MCF 10A (cell line): ENCODE measurements at regions not wholly inside any gene's neighbourhood (a gene's known extent, or its start where the extent isn't known, plus 50 kb on each side); places are given as distances from the start of the nearest gene placed in this dataset.

Experiments used
- BruUV-seq: library from RNA; stranded (reverse); fragments of 400-500 nt; replicated peaks from 2 replicates; lab custom pipeline; 2021; lab: Mats Ljungman, UMichigan
- CTCF ChIA-PET: fragments of 300-600 bp; sonication (Branson Sonifier 250); formaldehyde crosslinking; extraction: SDS; loops from one replicate; lab custom pipeline; 2021; ENCODE audit warnings: antibody characterized with exemption, inconsistent platforms; lab: Yijun Ruan, JAX
- POLR2A ChIA-PET: fragments of 300-600, 350-650 bp; sonication (Branson Sonifier 250); formaldehyde crosslinking; extraction: SDS; loops from one replicate; lab custom pipeline; 2020; ENCODE audit warnings: antibody characterized with exemption, inconsistent platforms; lab: Yijun Ruan, JAX
- DNase-seq: peaks from one replicate; pipeline ENCODE4 v3.0.0-alpha.2; 2018; ENCODE audit not compliant: unreplicated experiment
- H3K27ac Mint-ChIP-seq: one replicate; pipeline ENCODE4 v1.8.0; 2022; ENCODE audit warnings: mild to moderate bottlenecking, low read depth, mixed read lengths; ENCODE audit not compliant: unreplicated experiment
- H3K27me3 Mint-ChIP-seq: one replicate; pipeline ENCODE4 v1.8.0; 2022; ENCODE audit warnings: mixed read lengths; ENCODE audit not compliant: insufficient read depth, unreplicated experiment
- H3K36me3 Mint-ChIP-seq: one replicate; pipeline ENCODE4 v1.8.0; 2022; ENCODE audit warnings: mild to moderate bottlenecking, moderate library complexity, mixed read lengths; ENCODE audit not compliant: insufficient read depth, unreplicated experiment
- H3K4me1 Mint-ChIP-seq: one replicate; pipeline ENCODE4 v1.8.0; 2022; ENCODE audit warnings: mixed read lengths; ENCODE audit not compliant: insufficient read depth, unreplicated experiment
- H3K4me3 Mint-ChIP-seq: one replicate; pipeline ENCODE4 v1.8.0; 2022; ENCODE audit warnings: mild to moderate bottlenecking, moderate library complexity, mixed read lengths; ENCODE audit not compliant: unreplicated experiment
- H3K9me3 Mint-ChIP-seq: one replicate; pipeline ENCODE4 v1.8.0; 2022; ENCODE audit warnings: mixed read lengths; ENCODE audit not compliant: unreplicated experiment
- intact Hi-C: fragments of 100-400 bp; cut with micrococcal nuclease; formaldehyde crosslinking; loops from 2 replicates; pipeline ENCODE4 v1.14.1; 2022
- TF ChIP-seq, protein P1 (sequence below): fragments of 200-600 bp; IDR thresholded peaks from one replicate; pipeline ENCODE4 v1.8.0; 2022; ENCODE audit warnings: antibody characterized with exemption, mild to moderate bottlenecking; ENCODE audit not compliant: unreplicated experiment

DNA sequence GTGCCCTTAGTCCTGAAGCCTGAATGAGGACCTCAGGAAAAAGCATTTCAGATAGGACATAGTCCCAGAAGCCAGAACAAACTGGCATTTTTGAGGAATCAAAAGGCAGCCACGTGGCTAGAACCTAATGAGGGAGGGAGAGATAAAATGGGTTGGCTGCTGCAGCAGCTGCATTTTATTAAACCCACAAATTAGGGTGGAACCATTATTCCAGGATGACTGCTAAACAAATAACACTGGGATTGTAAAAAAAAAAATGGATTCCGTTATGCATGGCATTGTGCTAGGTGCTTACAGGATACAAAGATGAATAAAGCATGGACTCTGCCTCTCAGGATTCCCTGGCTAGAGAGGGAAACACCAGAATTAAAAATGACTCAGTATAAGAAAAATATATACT lies 141.5 kb downstream of the SATB1 start:
- Mint-ChIP-seq H3K27me3 (no peaks in the 10 kb centered on the region), H3K36me3 (no peaks in the 10 kb centered on the region), H3K4me3 (no peak overlapping the region), H3K9me3 (no peaks in the 10 kb centered on the region), H3K4me1 (no peaks in the 10 kb centered on the region), H3K27ac (no peak overlapping the region)
- TF ChIP-seq, protein P1, sequence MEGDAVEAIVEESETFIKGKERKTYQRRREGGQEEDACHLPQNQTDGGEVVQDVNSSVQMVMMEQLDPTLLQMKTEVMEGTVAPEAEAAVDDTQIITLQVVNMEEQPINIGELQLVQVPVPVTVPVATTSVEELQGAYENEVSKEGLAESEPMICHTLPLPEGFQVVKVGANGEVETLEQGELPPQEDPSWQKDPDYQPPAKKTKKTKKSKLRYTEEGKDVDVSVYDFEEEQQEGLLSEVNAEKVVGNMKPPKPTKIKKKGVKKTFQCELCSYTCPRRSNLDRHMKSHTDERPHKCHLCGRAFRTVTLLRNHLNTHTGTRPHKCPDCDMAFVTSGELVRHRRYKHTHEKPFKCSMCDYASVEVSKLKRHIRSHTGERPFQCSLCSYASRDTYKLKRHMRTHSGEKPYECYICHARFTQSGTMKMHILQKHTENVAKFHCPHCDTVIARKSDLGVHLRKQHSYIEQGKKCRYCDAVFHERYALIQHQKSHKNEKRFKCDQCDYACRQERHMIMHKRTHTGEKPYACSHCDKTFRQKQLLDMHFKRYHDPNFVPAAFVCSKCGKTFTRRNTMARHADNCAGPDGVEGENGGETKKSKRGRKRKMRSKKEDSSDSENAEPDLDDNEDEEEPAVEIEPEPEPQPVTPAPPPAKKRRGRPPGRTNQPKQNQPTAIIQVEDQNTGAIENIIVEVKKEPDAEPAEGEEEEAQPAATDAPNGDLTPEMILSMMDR: no peak
- no peak for DNase-seq
- POLR2A ChIA-PET: no interaction called here
- CTCF ChIA-PET: interaction anchor here (0.5 kb wide), 1 partner anchor 109 kb away, joined by 5 read pairs; no protein-coding TSS in a partner anchor
- intact Hi-C loops: no loop called here
- no TSS peak for BruUV-seq

DNA sequence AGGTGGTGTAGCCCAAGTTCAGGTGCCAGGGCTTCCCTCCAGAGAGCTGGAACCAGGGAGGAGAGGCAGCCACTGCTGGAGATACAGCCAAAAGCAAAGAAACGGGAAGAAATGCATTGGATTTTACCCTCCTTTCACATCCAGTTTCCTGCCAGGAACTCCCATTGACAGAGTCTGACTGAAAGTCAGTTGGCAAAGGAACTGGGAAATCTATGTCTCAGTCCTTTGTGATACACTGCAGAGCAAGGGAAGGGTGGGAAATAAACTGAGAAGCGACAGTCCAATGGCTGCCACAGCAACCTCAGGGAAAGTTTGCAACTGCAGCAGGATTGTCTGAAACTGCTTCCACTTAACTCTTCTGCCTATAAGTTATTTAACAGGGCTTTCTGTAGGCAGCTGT lies 142.6 kb downstream of the SATB1 start:
- CTCF ChIA-PET: no interaction called here
- no peaks in the 10 kb centered on the region for H3K9me3 Mint-ChIP-seq
- no peaks in the 10 kb centered on the region for H3K27me3 Mint-ChIP-seq
- no peak for DNase-seq
- POLR2A ChIA-PET: no interaction called here
- no peaks in the 10 kb centered on the region for H3K36me3 Mint-ChIP-seq
- no peak overlapping the region for H3K4me3 Mint-ChIP-seq
- no peak overlapping the region for H3K27ac Mint-ChIP-seq
- intact Hi-C loops: no loop called here
- TF ChIP-seq, protein P1: no peak
- no TSS peak for BruUV-seq
- no peaks in the 10 kb centered on the region for H3K4me1 Mint-ChIP-seq

DNA sequence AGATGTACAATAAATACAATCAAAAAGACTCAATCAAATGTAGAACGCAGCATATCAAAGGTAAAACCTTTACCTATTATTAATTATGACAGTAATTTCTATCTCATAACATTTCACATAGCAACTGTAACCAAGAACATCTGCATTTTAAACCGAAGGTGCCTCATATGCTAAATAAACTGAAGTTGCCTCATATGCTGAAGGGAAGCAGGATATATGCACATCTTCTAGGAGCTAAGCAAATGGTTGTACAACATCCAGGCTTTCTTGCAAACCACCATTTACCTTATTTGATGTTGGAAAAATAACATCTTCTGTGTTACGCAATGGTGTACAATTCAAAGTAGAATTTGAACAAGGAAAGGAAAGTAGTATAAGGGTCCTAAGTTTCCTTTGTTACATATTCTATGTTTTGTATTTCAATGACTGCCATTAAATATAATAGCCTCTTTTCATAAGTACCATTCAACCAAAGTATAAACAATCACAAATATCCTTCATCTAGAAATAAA lies 145.9 kb downstream of the SATB1 start:
- no peaks in the 10 kb centered on the region for H3K4me1 Mint-ChIP-seq
- BruUV-seq: no TSS peak
- no peak for DNase-seq
- no peaks in the 10 kb centered on the region for H3K36me3 Mint-ChIP-seq
- H3K9me3 Mint-ChIP-seq: no peaks in the 10 kb centered on the region
- CTCF ChIA-PET: no interaction called here
- POLR2A ChIA-PET: no interaction called here
- TF ChIP-seq, protein P1: no peak
- H3K27me3 Mint-ChIP-seq: no peaks in the 10 kb centered on the region
- H3K4me3 Mint-ChIP-seq: no peak overlapping the region
- intact Hi-C loops: no loop called here
- H3K27ac Mint-ChIP-seq: no peak overlapping the region

DNA sequence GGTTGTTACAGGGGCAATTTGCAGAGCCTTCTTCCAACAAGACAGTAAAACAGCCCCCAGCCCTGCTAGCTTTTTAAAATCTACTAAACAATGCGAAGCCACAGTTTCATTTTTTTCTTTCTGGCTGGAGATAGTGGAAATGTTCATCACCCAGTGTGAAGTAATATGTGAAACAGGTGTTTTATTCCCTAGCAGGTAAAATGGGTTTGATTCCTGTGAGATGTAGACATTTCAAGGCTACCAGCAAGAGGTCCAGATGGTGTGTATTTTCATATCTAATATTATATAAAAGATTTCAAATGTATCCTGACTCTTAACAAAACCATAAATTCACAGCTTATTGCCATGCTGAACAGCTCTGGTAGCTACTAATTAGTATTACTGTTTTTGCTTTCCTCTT lies 160.3 kb downstream of the SATB1 start:
- Mint-ChIP-seq H3K4me1 (no peaks in the 10 kb centered on the region), H3K36me3 (no peaks in the 10 kb centered on the region), H3K9me3 (no peaks in the 10 kb centered on the region), H3K4me3 (no peak overlapping the region), H3K27me3 (no peaks in the 10 kb centered on the region), H3K27ac (no peak overlapping the region)
- no TSS peak for BruUV-seq
- no peak for DNase-seq
- ChIA-PET CTCF (interaction anchor here (1.2 to 1.3 kb wide), 2 partner anchors 15 to 17 kb away, joined by 3 read pairs; no protein-coding TSS in a partner anchor), POLR2A (no interaction called here)
- TF ChIP-seq, protein P1: no peak
- intact Hi-C loops: no loop called here
